ENCODE measurements at regions not wholly inside any gene's neighbourhood (a gene's known extent, or its start where the extent isn't known, plus 50 kb on each side); places are given as distances from the start of the nearest gene placed in this dataset.
A peak's percentile ranks its signal among the peaks of the same experiment; 100 is the strongest.

DNA sequence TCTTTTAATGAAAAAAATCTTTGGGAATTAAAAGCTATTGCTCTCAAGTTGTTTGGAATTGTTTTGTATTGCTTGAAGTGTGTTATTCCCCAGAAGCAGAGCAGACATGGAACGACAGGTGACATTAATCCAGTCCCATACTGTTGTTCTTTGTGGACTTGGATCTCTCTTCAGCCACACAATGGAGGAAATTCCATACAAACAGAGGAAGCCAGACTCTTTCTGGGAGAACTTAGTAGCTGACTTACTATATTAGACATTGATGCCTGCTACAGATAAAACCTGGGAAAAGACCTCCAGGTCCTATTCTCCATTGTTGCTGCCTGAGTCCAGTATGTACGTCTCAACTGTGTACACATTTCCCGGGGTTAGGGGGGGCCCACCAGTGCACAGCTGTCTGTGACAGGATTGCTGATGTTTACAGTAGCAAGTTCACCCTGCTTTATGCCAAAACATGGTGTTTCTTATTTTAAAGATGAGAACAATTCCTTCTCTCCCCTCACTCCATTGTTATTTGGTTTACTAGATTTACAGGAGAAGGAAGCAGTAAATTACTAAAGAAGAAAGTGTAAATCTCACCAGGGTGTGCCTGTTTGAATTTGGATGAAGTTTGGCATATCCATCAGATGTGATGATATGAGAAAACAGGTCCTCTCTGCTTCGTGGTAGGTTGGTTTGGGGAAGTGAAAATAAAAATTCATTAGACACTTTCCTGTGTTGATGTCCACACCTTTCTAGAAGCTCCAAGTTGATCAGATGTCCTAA, 142.4 kb upstream of the RBBP8 start:
- no peak for DNase-seq (ENCODE audit: low spot score)

DNA sequence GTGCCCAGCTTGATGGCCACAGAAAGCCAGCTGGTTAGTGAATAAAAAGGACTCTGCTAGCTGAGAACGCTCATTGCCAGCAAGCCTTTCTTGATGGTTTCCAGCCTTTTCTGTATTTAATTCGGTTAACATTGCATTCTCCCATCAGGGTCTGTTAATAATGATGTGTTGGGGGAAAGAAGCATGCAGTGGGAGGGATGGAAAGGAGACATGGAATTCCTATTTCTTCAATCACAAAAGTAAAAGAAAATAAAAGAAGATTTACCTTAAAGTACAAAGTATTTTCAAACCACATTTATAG, 141.9 kb upstream of the RBBP8 start:
- TF ChIP-seq, protein P1, sequence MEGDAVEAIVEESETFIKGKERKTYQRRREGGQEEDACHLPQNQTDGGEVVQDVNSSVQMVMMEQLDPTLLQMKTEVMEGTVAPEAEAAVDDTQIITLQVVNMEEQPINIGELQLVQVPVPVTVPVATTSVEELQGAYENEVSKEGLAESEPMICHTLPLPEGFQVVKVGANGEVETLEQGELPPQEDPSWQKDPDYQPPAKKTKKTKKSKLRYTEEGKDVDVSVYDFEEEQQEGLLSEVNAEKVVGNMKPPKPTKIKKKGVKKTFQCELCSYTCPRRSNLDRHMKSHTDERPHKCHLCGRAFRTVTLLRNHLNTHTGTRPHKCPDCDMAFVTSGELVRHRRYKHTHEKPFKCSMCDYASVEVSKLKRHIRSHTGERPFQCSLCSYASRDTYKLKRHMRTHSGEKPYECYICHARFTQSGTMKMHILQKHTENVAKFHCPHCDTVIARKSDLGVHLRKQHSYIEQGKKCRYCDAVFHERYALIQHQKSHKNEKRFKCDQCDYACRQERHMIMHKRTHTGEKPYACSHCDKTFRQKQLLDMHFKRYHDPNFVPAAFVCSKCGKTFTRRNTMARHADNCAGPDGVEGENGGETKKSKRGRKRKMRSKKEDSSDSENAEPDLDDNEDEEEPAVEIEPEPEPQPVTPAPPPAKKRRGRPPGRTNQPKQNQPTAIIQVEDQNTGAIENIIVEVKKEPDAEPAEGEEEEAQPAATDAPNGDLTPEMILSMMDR (IDR thresholded peaks at IDR 0.05; ENCODE audit: extremely low read depth, missing control alignments): no peak
- no peak for DNase-seq (ENCODE audit: low spot score)

More for the DNA sequence above, 142.4 kb upstream of the RBBP8 start:
- TF ChIP-seq, protein P1 (IDR thresholded peaks at IDR 0.05; ENCODE audit: extremely low read depth, missing control alignments): no peak

DNA sequence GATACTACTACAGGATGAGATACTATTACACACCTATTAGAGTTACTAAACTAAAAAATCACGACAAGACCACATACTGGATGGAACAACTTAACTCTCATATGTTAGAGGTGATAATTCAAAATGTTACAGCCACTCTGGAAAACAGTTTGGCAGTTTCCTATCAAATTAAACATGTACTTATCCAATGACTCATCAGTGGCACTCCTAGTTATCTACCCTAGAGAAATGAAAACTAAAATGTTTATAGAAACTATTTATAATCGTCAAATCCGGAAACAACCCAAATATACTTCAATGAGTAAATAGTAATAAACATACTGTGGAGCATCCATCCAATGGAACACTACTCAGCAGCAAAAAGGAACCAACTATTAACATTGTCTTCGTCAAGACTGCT, 137.0 kb upstream of the RBBP8 start:
- TF ChIP-seq, protein P1 (IDR thresholded peaks at IDR 0.05; ENCODE audit: extremely low read depth, missing control alignments): no peak
- DNase-seq (ENCODE audit: low spot score): no peak

DNA sequence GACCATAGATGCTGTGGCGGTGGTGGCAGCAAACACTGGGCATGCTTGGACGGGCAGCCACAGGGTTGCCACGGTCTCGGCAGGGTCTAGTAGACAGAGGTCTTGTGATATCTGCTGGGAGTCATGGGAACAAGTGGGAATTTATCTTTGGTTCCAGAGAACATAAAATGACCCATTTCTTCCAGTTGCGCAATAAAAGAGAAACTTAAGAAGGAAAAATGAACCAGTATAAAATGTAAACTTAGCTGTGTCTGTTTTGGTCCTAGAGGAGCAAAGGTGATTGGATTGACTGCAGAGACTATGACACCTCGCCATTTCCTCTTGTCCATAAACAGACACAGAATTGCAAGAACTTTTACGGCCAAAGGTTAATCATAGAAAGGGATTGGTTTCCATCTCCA, 132.6 kb upstream of the RBBP8 start:
- DNase-seq (ENCODE audit: low spot score): no peak
- TF ChIP-seq, protein P1 (IDR thresholded peaks at IDR 0.05; ENCODE audit: extremely low read depth, missing control alignments): no peak

DNA sequence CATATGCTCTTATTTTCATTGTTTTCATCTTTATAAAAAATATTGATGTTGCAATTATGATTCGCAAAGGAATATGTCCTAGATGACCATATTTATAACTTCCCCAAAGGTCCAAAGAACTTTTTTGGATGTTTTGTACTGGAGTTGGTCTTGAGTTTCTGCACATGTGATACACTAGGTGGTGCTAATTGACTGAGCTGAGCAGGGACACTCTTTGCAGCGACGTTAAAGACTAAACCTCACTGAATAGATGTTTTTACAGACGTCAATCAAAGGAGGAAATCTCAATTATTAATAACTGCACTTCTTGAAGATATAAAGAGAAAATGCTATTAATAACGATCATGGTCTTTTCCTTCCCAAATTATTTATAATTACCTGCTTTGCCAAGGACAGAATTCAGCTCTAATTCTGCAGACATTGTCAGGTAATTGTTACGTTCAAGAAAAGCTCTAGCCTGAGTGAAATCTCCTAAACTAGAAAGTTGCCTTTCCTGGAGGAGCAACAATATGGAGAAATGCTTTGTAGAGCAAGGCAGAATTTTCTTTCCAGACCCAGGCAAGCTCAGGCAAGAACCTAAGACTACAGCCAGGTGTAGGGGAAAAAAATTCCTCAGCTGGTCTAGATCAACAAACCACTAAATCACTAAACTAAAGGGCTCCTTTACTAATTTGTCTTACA, 119.3 kb upstream of the RBBP8 start:
- TF ChIP-seq, protein P1 (IDR thresholded peaks at IDR 0.05; ENCODE audit: extremely low read depth, missing control alignments): peak; percentile 28
- DNase-seq (ENCODE audit: low spot score): peak; percentile 41

DNA sequence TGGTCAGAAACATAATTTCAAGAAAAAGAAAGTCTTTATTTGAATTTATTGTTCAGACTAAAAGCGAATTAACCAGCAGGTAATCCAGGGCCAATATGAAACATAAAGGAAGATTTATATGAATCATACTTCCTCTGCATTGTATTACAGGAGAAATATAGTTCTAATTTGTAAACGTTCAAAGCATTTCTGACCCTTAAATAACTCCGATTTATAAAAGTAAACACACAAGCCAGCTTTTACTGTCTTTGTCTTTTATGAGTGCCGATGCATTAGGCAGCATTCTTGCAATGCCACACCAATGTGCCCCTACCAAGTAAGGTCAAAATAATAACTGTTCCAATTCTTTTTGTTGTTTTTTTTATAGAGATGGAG, 118.8 kb upstream of the RBBP8 start:
- DNase-seq (ENCODE audit: low spot score): no peak
- TF ChIP-seq, protein P1 (IDR thresholded peaks at IDR 0.05; ENCODE audit: extremely low read depth, missing control alignments): no peak

DNA sequence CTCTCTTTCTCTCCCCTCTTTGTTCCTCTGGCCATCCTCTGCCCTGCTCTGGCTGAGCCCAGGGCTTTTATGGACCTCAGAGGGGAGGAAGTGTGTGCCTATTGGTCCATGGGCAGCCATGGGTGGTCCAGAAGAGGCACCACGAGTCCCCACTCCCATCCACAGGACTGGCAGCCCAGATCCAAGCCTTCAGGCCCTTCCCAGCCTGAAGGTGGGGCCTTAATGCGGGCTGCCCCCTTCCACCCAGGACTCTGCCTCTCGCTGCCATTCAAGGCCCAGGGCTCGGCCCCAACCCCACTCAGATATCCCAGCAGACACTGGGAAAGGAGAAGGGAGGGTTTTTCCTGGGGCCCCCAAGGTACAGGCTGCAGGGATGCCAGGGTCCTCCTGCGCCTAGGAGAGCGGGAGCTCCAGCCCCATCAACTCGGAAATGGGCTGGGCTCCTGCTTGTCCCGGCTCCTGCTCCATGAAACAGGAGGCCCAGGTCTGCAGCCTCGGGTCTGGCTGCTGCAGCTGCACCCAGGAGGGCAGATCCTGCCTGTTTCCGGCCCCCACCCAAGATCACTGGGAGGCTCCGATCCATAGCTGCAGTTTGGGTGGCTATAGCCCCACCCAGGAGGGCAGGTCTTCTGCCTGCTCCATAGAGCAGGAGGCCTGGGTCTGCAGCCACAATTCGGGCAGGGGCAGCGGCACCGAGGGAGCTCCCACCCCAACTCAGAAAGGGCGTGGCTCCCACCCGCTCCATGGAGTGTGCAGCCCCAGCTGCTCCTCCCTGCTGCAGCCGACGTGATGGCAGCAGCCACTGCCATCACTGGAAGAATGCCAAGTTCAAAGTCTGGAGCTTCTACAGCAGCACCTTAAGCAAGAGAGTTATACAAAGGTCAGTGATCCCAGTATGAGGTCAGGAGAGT, 116.6 kb upstream of the RBBP8 start:
- no peak for DNase-seq (ENCODE audit: low spot score)
- TF ChIP-seq, protein P1 (IDR thresholded peaks at IDR 0.05; ENCODE audit: extremely low read depth, missing control alignments): no peak

Measured in GM20000 (cell line).